MM.1S (cell line): ENCODE measurements at regions not wholly inside any gene's neighbourhood (a gene's known extent, or its start where the extent isn't known, plus 50 kb on each side); places are given as distances from the start of the nearest gene placed in this dataset.
"Not testable (repeated sequence)": the region's sequence is repeated elsewhere in the genome, so short reads cannot be mapped to it uniquely, and the experiment has no call there.

ENCODE experiments used
- DNase-seq: peaks from one replicate; pipeline ENCODE4 v3.0.0-alpha.2; 2015
- H2AFZ ChIP-seq: fragments of 300-600 bp; sonication (generic); 2 replicates; pipeline ENCODE4 v1.6.0; 2016; ENCODE audit warnings: antibody characterized with exemption, low read length
- H3F3A ChIP-seq: fragments of 300-600 bp; sonication (generic); 2 replicates; pipeline ENCODE4 v1.6.1; 2016; ENCODE audit warnings: mild to moderate bottlenecking, antibody characterized with exemption, low read length, moderate library complexity, mixed read lengths; ENCODE audit not compliant: insufficient read depth
- H3K27ac ChIP-seq: fragments of 300-600 bp; sonication (generic); 2 replicates; pipeline ENCODE4 v1.5.1; 2016; ENCODE audit warnings: mild to moderate bottlenecking, low read length
- H3K27me3 ChIP-seq: fragments of 300-600 bp; sonication (generic); replicated peaks from 2 replicates; pipeline ENCODE4 v1.6.0; 2016; ENCODE audit warnings: low read length; ENCODE audit not compliant: insufficient read depth
- H3K36me3 ChIP-seq: fragments of 300-600 bp; sonication (generic); replicated peaks from 2 replicates; pipeline ENCODE4 v1.6.1; 2016; ENCODE audit warnings: mild to moderate bottlenecking, low read length, mixed read lengths; ENCODE audit not compliant: insufficient read depth
- H3K4me1 ChIP-seq: fragments of 300-600 bp; sonication (generic); 2 replicates; pipeline ENCODE4 v1.6.1; 2016; ENCODE audit warnings: low read length, mixed read lengths
- H3K4me2 ChIP-seq: fragments of 300-600 bp; sonication (generic); 2 replicates; pipeline ENCODE4 v1.6.0; 2016; ENCODE audit warnings: low read depth, low read length
- H3K4me3 ChIP-seq: fragments of 300-600 bp; sonication (generic); 2 replicates; pipeline ENCODE4 v1.5.1; 2016; ENCODE audit warnings: low read length, mixed read lengths
- H3K79me2 ChIP-seq: fragments of 300-600 bp; sonication (generic); 2 replicates; pipeline ENCODE4 v1.6.1; 2016; ENCODE audit warnings: mixed run types, low read length, mixed read lengths
- H3K9ac ChIP-seq: fragments of 300-600 bp; sonication (generic); 2 replicates; pipeline ENCODE4 v1.6.1; 2016; ENCODE audit warnings: low read length, mixed read lengths
- H3K9me2 ChIP-seq: fragments of 300-600 bp; sonication (generic); replicated peaks from 2 replicates; pipeline ENCODE4 v1.6.1; 2016; ENCODE audit warnings: mild to moderate bottlenecking, low read length, mixed read lengths; ENCODE audit not compliant: insufficient read depth
- H3K9me3 ChIP-seq: fragments of 300-600 bp; sonication (generic); replicated peaks from 2 replicates; pipeline ENCODE4 v1.6.1; 2016; ENCODE audit warnings: mild to moderate bottlenecking, low read length, mixed read lengths; ENCODE audit not compliant: insufficient read depth
- H4K20me1 ChIP-seq: fragments of 300-600 bp; sonication (generic); 2 replicates; pipeline ENCODE4 v1.6.1; 2016; ENCODE audit warnings: mild to moderate bottlenecking, low read length, moderate library complexity, mixed read lengths; ENCODE audit not compliant: insufficient read depth
- CTCF ChIP-seq: fragments of 300-600 bp; sonication (generic); IDR thresholded peaks from 2 replicates; pipeline ENCODE4 v1.5.1; 2016; ENCODE audit warnings: antibody characterized with exemption, low read length, mixed read lengths
- EZH2 ChIP-seq: fragments of 300-600 bp; sonication (generic); optimal IDR thresholded peaks from 2 replicates; pipeline ENCODE3; 2017; ENCODE audit warnings: low read depth, mild to moderate bottlenecking, antibody characterized with exemption, low read length, mixed read lengths
- EZH2phosphoT487 ChIP-seq: fragments of 300-600 bp; sonication (generic); IDR thresholded peaks from 2 replicates; pipeline ENCODE4 v1.6.1; 2018; ENCODE audit warnings: antibody characterized with exemption, low read length

GRCh38 chr17:70599198-70599597, 429.9 kb downstream of the KCNJ2 start:
- no peak for DNase-seq
- Histone ChIP-seq H3K9me3 (no peaks in the 10 kb centered on the region), H3K79me2 (no peaks in the 10 kb centered on the region), H4K20me1 (no peaks in the 10 kb centered on the region), H3K9ac (no peak overlapping the region), H3K36me3 (no peaks in the 10 kb centered on the region), H2AFZ (no peak overlapping the region), H3K4me1 (no peaks in the 10 kb centered on the region), H3F3A (no peaks in the 10 kb centered on the region), H3K4me2 (no peak overlapping the region), H3K9me2 (no peaks in the 10 kb centered on the region), H3K4me3 (no peak overlapping the region), H3K27ac (no peak overlapping the region), H3K27me3 (no peaks in the 10 kb centered on the region)
- no peak for TF ChIP-seq EZH2
- no peak for TF ChIP-seq CTCF
- TF ChIP-seq EZH2phosphoT487: no peak

GRCh38 chr17:70599945-70600344, 430.6 kb downstream of the KCNJ2 start:
- not testable (repeated sequence) for H3K36me3 ChIP-seq, H2AFZ ChIP-seq, H3K9me3 ChIP-seq, H3F3A ChIP-seq, H3K27me3 ChIP-seq, DNase-seq, H3K9me2 ChIP-seq, H3K27ac ChIP-seq, H3K9ac ChIP-seq, H3K4me2 ChIP-seq, H3K4me1 ChIP-seq, H3K4me3 ChIP-seq, H3K79me2 ChIP-seq, H4K20me1 ChIP-seq

- no peak overlapping the region for H3K9ac ChIP-seq
- H3K4me3 ChIP-seq: no peak overlapping the region
- H3F3A ChIP-seq: no peaks in the 10 kb centered on the region
- H3K4me2 ChIP-seq: no peak overlapping the region
- H3K36me3 ChIP-seq: no peaks in the 10 kb centered on the region
- no peaks in the 10 kb centered on the region for H3K9me3 ChIP-seq
- no peak overlapping the region for H3K27ac ChIP-seq
- no peak for DNase-seq
- no peak overlapping the region for H2AFZ ChIP-seq
- no peaks in the 10 kb centered on the region for H3K79me2 ChIP-seq
- no peaks in the 10 kb centered on the region for H3K4me1 ChIP-seq
- no peak for TF ChIP-seq EZH2
- no peak for TF ChIP-seq EZH2phosphoT487
- TF ChIP-seq CTCF: no peak
- no peaks in the 10 kb centered on the region for H4K20me1 ChIP-seq
- H3K9me2 ChIP-seq: no peaks in the 10 kb centered on the region
- H3K27me3 ChIP-seq: no peaks in the 10 kb centered on the region
Measured at GRCh38 chr17:70603226-70603625, 433.9 kb downstream of the KCNJ2 start.

GRCh38 chr17:70604854-70605253, 435.5 kb downstream of the KCNJ2 start:
- H4K20me1 ChIP-seq: no peaks in the 10 kb centered on the region
- H2AFZ ChIP-seq: no peak overlapping the region
- H3K4me1 ChIP-seq: no peaks in the 10 kb centered on the region
- no peaks in the 10 kb centered on the region for H3K9me2 ChIP-seq
- H3K27ac ChIP-seq: no peak overlapping the region
- no peaks in the 10 kb centered on the region for H3K9me3 ChIP-seq
- no peak overlapping the region for H3K4me3 ChIP-seq
- TF ChIP-seq EZH2phosphoT487 (no peak), EZH2 (no peak), CTCF (no peak)
- no peaks in the 10 kb centered on the region for H3K27me3 ChIP-seq
- no peak overlapping the region for H3K9ac ChIP-seq
- H3K36me3 ChIP-seq: no peaks in the 10 kb centered on the region
- no peaks in the 10 kb centered on the region for H3F3A ChIP-seq
- H3K4me2 ChIP-seq: no peak overlapping the region
- no peak for DNase-seq
- no peaks in the 10 kb centered on the region for H3K79me2 ChIP-seq
